Psoas muscle (tissue), 7 donors: ENCODE measurements at regions not wholly inside any gene's neighbourhood (a gene's known extent, or its start where the extent isn't known, plus 50 kb on each side); places are given as distances from the start of the nearest gene placed in this dataset.
"Not testable (repeated sequence)": the region's sequence is repeated elsewhere in the genome, so short reads cannot be mapped to it uniquely, and the experiment has no call there.

Experiments
- ATAC-seq, 4 donors: fragments of 200-7000 bp; cut with Tn5 transposase; one replicate each; pipeline ENCODE4 v1.9.1; 2020; ENCODE audit warnings: moderate library complexity in 3 of 4, mild to moderate bottlenecking in 2 of 4
- DNase-seq, 2 donors: peaks; one replicate each; pipeline ENCODE4 v3.0.0-alpha.2; 2020
- H3K27ac ChIP-seq: fragments of 200-600 bp; one replicate; pipeline ENCODE4 v1.8.0; 2022
- H3K27me3 ChIP-seq, 3 donors: fragments of 200-600 bp in 1 of 3; one replicate each; pipeline versions ENCODE4 v1.6.1 to v1.8.0; 2013 to 2022; ENCODE audit warnings: low read length in 2 of 3, mild to moderate bottlenecking in 2 of 3, moderate library complexity in 1 of 3; ENCODE audit not compliant: insufficient read depth in 3 of 3
- H3K36me3 ChIP-seq, 2 donors: fragments of 200-600 bp in 1 of 2; one replicate each; pipeline versions ENCODE4 v1.6.1 to v1.8.0; 2013 to 2022; ENCODE audit warnings: low read depth in 1 of 2, mild to moderate bottlenecking in 1 of 2, moderate library complexity in 1 of 2; ENCODE audit not compliant: insufficient read depth in 1 of 2
- H3K4me1 ChIP-seq: fragments of 200-600 bp; one replicate; pipeline ENCODE4 v1.8.0; 2022
- H3K4me3 ChIP-seq: fragments of 200-600 bp; one replicate; pipeline ENCODE4 v1.8.0; 2022; ENCODE audit warnings: mild to moderate bottlenecking
- H3K9me3 ChIP-seq: fragments of 200-600 bp; one replicate; pipeline ENCODE4 v1.8.0; 2022
- CTCF ChIP-seq: fragments of 200-600 bp; IDR thresholded peaks from one replicate; pipeline ENCODE4 v1.8.0; 2022; ENCODE audit warnings: antibody characterized with exemption
- WGBS, 3 donors: extraction: QIAGEN DNeasy Blood & Tissue Kit; methylation state at CpG; one replicate each; pipeline versions ENCODE4 v1.1.6 to v1.1.7; 2013; 5-methylcytosine and 5-hydroxymethylcytosine counted together
- intact Hi-C, 2 donors: fragments of 100-400 bp; cut with DNase I; formaldehyde crosslinking; loops; one replicate each; pipeline versions ENCODE4 v1.11.0 to v1.14.2; 2022
- donor health status: healthy with polysubstance abuse.
- donor health status: DM: no; HTN: no; CAD: no; lungs with moderate emphysema.
- donor health status: Bipolar disorder and iron deficiency.
- donor health status: healthy.
- donor health status: DM: yes; HTN: yes; CAD: no.
- donor health status: DM: no; HTN: no; CAD: no.
- donor health status: DM: yes; HTN: yes; CAD: no.

GRCh38 chr2:155583674-155584195 is 748.8 kb downstream of the NR4A2 start:
- TF ChIP-seq CTCF = no peak
- H3K36me3 ChIP-seq = no peaks in the 10 kb centered on the region
- WGBS, 3 donors = 58 to 94% (median 81%) methylated on average over 2 of the region's 2 CpGs
- H3K27me3 ChIP-seq = no peaks in the 10 kb centered on the region
- no peak overlapping the region for H3K4me3 ChIP-seq
- H3K9me3 ChIP-seq = no peaks in the 10 kb centered on the region
- no peak overlapping the region for H3K27ac ChIP-seq
- no peaks in the 10 kb centered on the region for H3K4me1 ChIP-seq
- intact Hi-C loops = no loop called here
- DNase-seq (no peak), ATAC-seq (no peak)

DNA sequence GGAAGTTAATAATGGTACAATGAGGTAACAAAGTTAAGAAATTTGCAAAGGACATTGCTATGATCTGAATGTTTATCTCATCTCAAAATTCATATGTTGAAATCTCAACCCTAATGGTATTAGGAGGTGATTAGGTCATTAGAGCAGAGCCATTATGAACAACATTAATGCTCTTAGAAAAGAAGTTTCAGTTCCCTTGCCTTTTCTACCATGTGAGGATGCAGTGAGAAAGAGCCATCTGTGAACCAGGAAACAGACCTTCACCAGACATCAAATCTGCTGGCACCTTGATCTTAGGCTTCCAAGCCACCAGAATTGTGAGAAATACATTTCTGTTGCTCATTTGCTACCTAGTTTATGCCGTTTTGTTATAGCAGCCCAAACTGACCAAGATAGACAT is 757.6 kb downstream of the NR4A2 start:
- TF ChIP-seq CTCF = no peak
- H3K36me3 ChIP-seq = no peaks in the 10 kb centered on the region
- H3K4me3 ChIP-seq = no peak overlapping the region
- H3K27ac ChIP-seq = no peak overlapping the region
- intact Hi-C loops = no loop called here
- H3K4me1 ChIP-seq = no peaks in the 10 kb centered on the region
- ATAC-seq (no peak), DNase-seq (no peak)
- H3K27me3 ChIP-seq = no peaks in the 10 kb centered on the region
- WGBS, 3 donors = 78 to 86% (median 83%) methylated on average over 1 of the region's 1 CpG
- H3K9me3 ChIP-seq = no peaks in the 10 kb centered on the region

DNA sequence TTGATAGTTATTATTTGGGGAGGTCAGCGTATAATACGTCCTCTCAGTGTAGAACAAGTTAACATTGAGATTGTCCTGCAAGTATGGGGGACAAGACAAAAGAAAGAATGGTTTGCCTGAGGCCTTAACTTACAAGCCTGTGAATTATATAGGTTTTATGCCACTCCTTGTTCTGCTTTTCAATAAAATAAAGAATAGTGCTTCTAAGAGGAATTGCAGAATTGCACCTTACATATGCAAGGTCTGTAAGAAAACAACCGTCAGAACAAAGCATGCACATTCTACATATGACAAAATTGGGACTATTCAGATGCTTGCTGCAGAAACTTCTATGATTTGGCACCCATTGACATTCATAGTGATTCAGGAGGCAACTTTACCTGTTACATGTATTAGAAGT is 785.0 kb downstream of the NR4A2 start:
- WGBS, 3 donors = 74 to 95% (median 81%) methylated on average over 3 of the region's 3 CpGs
- intact Hi-C loops = no loop called here
- no peak for TF ChIP-seq CTCF
- Histone ChIP-seq H3K4me3 (peak overlapping the region; percentile 35), H3K27ac (no peak overlapping the region), H3K27me3 (no peaks in the 10 kb centered on the region), H3K36me3 (no peaks in the 10 kb centered on the region), H3K4me1 (no peaks in the 10 kb centered on the region), H3K9me3 (no peaks in the 10 kb centered on the region)
- DNase-seq = no peak
- ATAC-seq = no peak

GRCh38 chr2:155546721-155547555 is 785.6 kb downstream of the NR4A2 start:
- ATAC-seq = no peak
- no peak for TF ChIP-seq CTCF
- Histone ChIP-seq H3K9me3 (no peaks in the 10 kb centered on the region), H3K36me3 (no peaks in the 10 kb centered on the region), H3K27ac (no peak overlapping the region), H3K27me3 (no peaks in the 10 kb centered on the region), H3K4me3 (peak overlapping the region; percentile 35), H3K4me1 (no peaks in the 10 kb centered on the region)
- intact Hi-C loops = no loop called here
- DNase-seq = no peak
- 71 to 80% (median 76%) methylated on average over 11 of the region's 11 CpGs for WGBS, 3 donors

DNA sequence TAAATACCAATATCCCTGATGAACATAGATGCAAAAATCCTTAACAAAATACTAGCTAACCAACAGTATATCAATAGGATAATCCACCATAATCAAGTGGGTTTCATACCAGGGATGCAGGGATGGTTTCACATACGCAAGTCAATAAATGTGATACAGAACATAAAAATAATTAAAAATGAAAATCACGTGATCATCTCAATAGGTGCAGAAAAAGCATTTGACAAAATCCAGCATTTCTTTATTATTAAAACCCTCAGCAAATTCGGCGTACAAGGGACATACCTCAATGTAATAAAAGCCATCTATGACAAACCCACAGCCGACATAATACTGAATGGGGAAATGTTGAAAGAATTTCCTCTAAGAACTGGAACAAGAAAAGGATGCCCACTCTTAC is 793.5 kb downstream of the NR4A2 start:
- H3K4me1 ChIP-seq, H3K27ac ChIP-seq, DNase-seq, H3K36me3 ChIP-seq, intact Hi-C loops, H3K27me3 ChIP-seq, H3K4me3 ChIP-seq, H3K9me3 ChIP-seq, ATAC-seq: not testable (repeated sequence)
- WGBS, 3 donors = 89 to 91% (median 90%) methylated on average over 5 of the region's 5 CpGs
